Ovary (tissue), 3 donors: ENCODE measurements at regions not wholly inside any gene's neighbourhood (a gene's known extent, or its start where the extent isn't known, plus 50 kb on each side); places are given as distances from the start of the nearest gene placed in this dataset.

Experiments used
- CTCF ChIP-seq, 3 donors: fragments of 450-650 bp in 2 of 3; fragments of 200-600 bp in 1 of 3; IDR thresholded peaks; one replicate each; pipeline versions ENCODE4 v1.5.1 to v1.8.0; 2016 to 2022; ENCODE audit warnings: antibody characterized with exemption in 3 of 3, mild to moderate bottlenecking in 1 of 3
- POLR2A ChIP-seq: fragments of 450-650 bp; IDR thresholded peaks from one replicate; pipeline ENCODE4 v1.6.1; 2017; ENCODE audit warnings: antibody characterized with exemption, mild to moderate bottlenecking, moderate library complexity
- donor health status: DM: no; HTN: no; CAD: no.

GRCh38 chr16:64437706-64438324 is 684.0 kb downstream of the CDH11 start:
- TF ChIP-seq CTCF (IDR thresholded peaks at IDR 0.05) (no peak), POLR2A (no peak)
